Fibroblast of skin of left quadriceps (primary cell): ENCODE measurements at regions not wholly inside any gene's neighbourhood (a gene's known extent, or its start where the extent isn't known, plus 50 kb on each side); places are given as distances from the start of the nearest gene placed in this dataset.
"Not testable (repeated sequence)": the region's sequence is repeated elsewhere in the genome, so short reads cannot be mapped to it uniquely, and the experiment has no call there.

Source experiments
- DNase-seq, 2 experiments: peaks; one replicate each; pipeline ENCODE4 v3.0.0-alpha.2; 2013; ENCODE audit warnings: low read depth in 2 of 2

GRCh38 chr9:65454034-65454433 lies 169.0 kb upstream of the FOXD4L5 start:
- not testable (repeated sequence) for DNase-seq

GRCh38 chr9:65449886-65450610 lies 165.0 kb upstream of the FOXD4L5 start:
- not testable (repeated sequence) for DNase-seq

- no peak for DNase-seq
These were observed 164.4 kb upstream of the FOXD4L5 start for GRCh38 chr9:65449423-65449822.

GRCh38 chr9:65447146-65447545 lies 162.1 kb upstream of the FOXD4L5 start:
- DNase-seq: not testable (repeated sequence)

- DNase-seq: not testable (repeated sequence)
These were observed 161.0 kb upstream of the FOXD4L5 start for GRCh38 chr9:65445991-65446390.

GRCh38 chr9:65444943-65445342 lies 159.9 kb upstream of the FOXD4L5 start:
- no peak for DNase-seq

- DNase-seq: not testable (repeated sequence)
These were observed 157.1 kb upstream of the FOXD4L5 start for GRCh38 chr9:65442116-65442515.

- DNase-seq: not testable (repeated sequence)
These were observed 156.4 kb upstream of the FOXD4L5 start for GRCh38 chr9:65441324-65441920.

GRCh38 chr9:65437724-65438123 lies 152.7 kb upstream of the FOXD4L5 start:
- no peak for DNase-seq

- no peak for DNase-seq
These were observed 150.5 kb upstream of the FOXD4L5 start for GRCh38 chr9:65435464-65435863.

- DNase-seq: no peak
These were observed 147.8 kb upstream of the FOXD4L5 start for GRCh38 chr9:65432722-65433323.

GRCh38 chr9:65432051-65432450 lies 147.0 kb upstream of the FOXD4L5 start:
- DNase-seq: no peak

GRCh38 chr9:65430221-65430620 lies 145.2 kb upstream of the FOXD4L5 start:
- DNase-seq: no peak

GRCh38 chr9:65427361-65427760 lies 142.4 kb upstream of the FOXD4L5 start:
- not testable (repeated sequence) for DNase-seq

- not testable (repeated sequence) for DNase-seq
These were observed 141.8 kb upstream of the FOXD4L5 start for GRCh38 chr9:65426813-65427212.

GRCh38 chr9:65426231-65426630 lies 141.2 kb upstream of the FOXD4L5 start:
- DNase-seq: no peak

GRCh38 chr9:65425183-65425582 lies 140.2 kb upstream of the FOXD4L5 start:
- DNase-seq: not testable (repeated sequence)

GRCh38 chr9:65424437-65424984 lies 139.5 kb upstream of the FOXD4L5 start:
- not testable (repeated sequence) for DNase-seq

- not testable (repeated sequence) for DNase-seq
These were observed 138.9 kb upstream of the FOXD4L5 start for GRCh38 chr9:65423691-65424436.

GRCh38 chr9:65422966-65423690 lies 138.1 kb upstream of the FOXD4L5 start:
- DNase-seq: not testable (repeated sequence)

- DNase-seq: not testable (repeated sequence)
These were observed 136.5 kb upstream of the FOXD4L5 start for GRCh38 chr9:65421486-65421885.
